Smooth muscle cell (in vitro differentiated cells): ENCODE measurements at regions not wholly inside any gene's neighbourhood (a gene's known extent, or its start where the extent isn't known, plus 50 kb on each side); places are given as distances from the start of the nearest gene placed in this dataset.

ENCODE experiments used
- DNase-seq: peaks from one replicate; lab custom pipeline; 2025; ENCODE audit not compliant: unreplicated experiment; lab: John Stamatoyannopoulos, UW
- H2AFZ ChIP-seq: fragments of 200-600 bp; sonication (generic); 2 replicates; pipeline ENCODE4 v1.6.0; 2016; ENCODE audit warnings: antibody characterized with exemption, low read depth, mild to moderate bottlenecking
- H3F3A ChIP-seq: fragments of 200-600 bp; sonication (generic); 2 replicates; pipeline ENCODE4 v1.6.0; 2017; ENCODE audit warnings: antibody characterized with exemption, low read depth
- H3K27ac ChIP-seq: fragments of 200-600 bp; sonication (generic); 2 replicates; pipeline ENCODE4 v1.5.1; 2016; ENCODE audit warnings: low read depth, mild to moderate bottlenecking
- H3K27me3 ChIP-seq: fragments of 200-600 bp; sonication (generic); 2 replicates; pipeline ENCODE4 v1.6.1; 2016; ENCODE audit warnings: low read depth, mild to moderate bottlenecking
- H3K36me3 ChIP-seq: fragments of 200-600 bp; sonication (generic); 2 replicates; pipeline ENCODE4 v1.5.1; 2016; ENCODE audit warnings: low read depth
- H3K4me1 ChIP-seq: fragments of 200-600 bp; sonication (generic); 2 replicates; pipeline ENCODE4 v1.5.1; 2016; ENCODE audit warnings: low read depth
- H3K4me2 ChIP-seq: fragments of 200-600 bp; sonication (generic); 2 replicates; pipeline ENCODE4 v1.6.0; 2016; ENCODE audit warnings: mild to moderate bottlenecking
- H3K4me3 ChIP-seq: fragments of 200-600 bp; sonication (generic); 2 replicates; pipeline ENCODE4 v1.5.1; 2016; ENCODE audit warnings: mild to moderate bottlenecking
- H3K79me2 ChIP-seq: fragments of 200-600 bp; sonication (generic); 2 replicates; pipeline ENCODE4 v1.6.0; 2016; ENCODE audit warnings: low read depth, mild to moderate bottlenecking
- H3K9ac ChIP-seq: fragments of 200-600 bp; sonication (generic); 2 replicates; pipeline ENCODE4 v1.6.0; 2016; ENCODE audit warnings: low read depth
- H3K9me3 ChIP-seq: fragments of 200-600 bp; sonication (generic); replicated peaks from 2 replicates; pipeline ENCODE4 v1.5.1; 2016; ENCODE audit warnings: low read depth
- H4K20me1 ChIP-seq: fragments of 200-600 bp; sonication (generic); 2 replicates; pipeline ENCODE4 v1.6.0; 2016; ENCODE audit warnings: low read depth
- CTCF ChIP-seq: fragments of 200-600 bp; sonication (generic); IDR thresholded peaks from 2 replicates; pipeline ENCODE4 v1.5.1; 2017; ENCODE audit warnings: borderline replicate concordance, mild to moderate bottlenecking, antibody characterized with exemption; ENCODE audit not compliant: insufficient read depth, poor library complexity, severe bottlenecking
- WGBS: methylation state at CpG from one replicate; pipeline ENCODE4 v1.1.7; 2016; ENCODE audit warnings: low lambda C conversion rate; 5-methylcytosine and 5-hydroxymethylcytosine counted together

GRCh38 chr2:103324671-103325070, 562.8 kb downstream of the TMEM182 start:
- no peaks in the 10 kb centered on the region for H3K27me3 ChIP-seq
- H3K4me3 ChIP-seq = no peak overlapping the region
- H3K4me2 ChIP-seq = no peak overlapping the region
- no peak for TF ChIP-seq CTCF
- 100% methylated on average over 2 of the region's 2 CpGs for WGBS
- H4K20me1 ChIP-seq = no peaks in the 10 kb centered on the region
- no peaks in the 10 kb centered on the region for H3K9me3 ChIP-seq
- H3K36me3 ChIP-seq = no peaks in the 10 kb centered on the region
- no peaks in the 10 kb centered on the region for H3K4me1 ChIP-seq
- H3K27ac ChIP-seq = no peak overlapping the region
- no peak for DNase-seq
- no peak overlapping the region for H3K9ac ChIP-seq
- no peak overlapping the region for H2AFZ ChIP-seq
- no peaks in the 10 kb centered on the region for H3K79me2 ChIP-seq
- H3F3A ChIP-seq = no peaks in the 10 kb centered on the region

- H3K9me3 ChIP-seq = no peaks in the 10 kb centered on the region
- no peaks in the 10 kb centered on the region for H3K79me2 ChIP-seq
- H3K36me3 ChIP-seq = no peaks in the 10 kb centered on the region
- H3K4me3 ChIP-seq = no peak overlapping the region
- H3F3A ChIP-seq = no peaks in the 10 kb centered on the region
- no peak overlapping the region for H3K4me2 ChIP-seq
- H3K4me1 ChIP-seq = no peaks in the 10 kb centered on the region
- no peak overlapping the region for H3K9ac ChIP-seq
- H2AFZ ChIP-seq = no peak overlapping the region
- no peak for DNase-seq
- no peak overlapping the region for H3K27ac ChIP-seq
- no peaks in the 10 kb centered on the region for H4K20me1 ChIP-seq
- no peaks in the 10 kb centered on the region for H3K27me3 ChIP-seq
- no peak for TF ChIP-seq CTCF
- WGBS = 93% methylated on average over 2 of the region's 2 CpGs
Measured at GRCh38 chr2:103327386-103327785, 565.6 kb downstream of the TMEM182 start.

- no peak overlapping the region for H3K27ac ChIP-seq
- no peaks in the 10 kb centered on the region for H3K36me3 ChIP-seq
- WGBS = 85% methylated on average over 2 of the region's 2 CpGs
- H3K4me1 ChIP-seq = no peaks in the 10 kb centered on the region
- no peaks in the 10 kb centered on the region for H3F3A ChIP-seq
- no peak overlapping the region for H3K9ac ChIP-seq
- no peak overlapping the region for H2AFZ ChIP-seq
- no peaks in the 10 kb centered on the region for H4K20me1 ChIP-seq
- no peak for DNase-seq
- no peak for TF ChIP-seq CTCF
- H3K4me3 ChIP-seq = no peak overlapping the region
- no peaks in the 10 kb centered on the region for H3K79me2 ChIP-seq
- H3K27me3 ChIP-seq = no peaks in the 10 kb centered on the region
- no peaks in the 10 kb centered on the region for H3K9me3 ChIP-seq
- no peak overlapping the region for H3K4me2 ChIP-seq
Measured at GRCh38 chr2:103327966-103328365, 566.1 kb downstream of the TMEM182 start.

- no peak overlapping the region for H3K4me3 ChIP-seq
- H3K9ac ChIP-seq = no peak overlapping the region
- no peak overlapping the region for H3K4me2 ChIP-seq
- H3K27ac ChIP-seq = no peak overlapping the region
- no peaks in the 10 kb centered on the region for H3K36me3 ChIP-seq
- no peaks in the 10 kb centered on the region for H3K79me2 ChIP-seq
- DNase-seq = no peak
- H3K9me3 ChIP-seq = no peaks in the 10 kb centered on the region
- no peaks in the 10 kb centered on the region for H3K27me3 ChIP-seq
- H3K4me1 ChIP-seq = no peaks in the 10 kb centered on the region
- no peaks in the 10 kb centered on the region for H4K20me1 ChIP-seq
- WGBS = 87% methylated on average over 2 of the region's 2 CpGs
- TF ChIP-seq CTCF = no peak
- H3F3A ChIP-seq = no peaks in the 10 kb centered on the region
- H2AFZ ChIP-seq = no peak overlapping the region
Measured at GRCh38 chr2:103335403-103335802, 573.6 kb downstream of the TMEM182 start.
